ENCODE measurements at regions not wholly inside any gene's neighbourhood (a gene's known extent, or its start where the extent isn't known, plus 50 kb on each side); places are given as distances from the start of the nearest gene placed in this dataset.

- ATAC-seq, result no peak
- TF ChIP-seq TOX (CRISPR knock-in tag; IDR thresholded peaks at IDR 0.05; ENCODE audit: borderline replicate concordance), result no peak
- TF ChIP-seq, protein P1, sequence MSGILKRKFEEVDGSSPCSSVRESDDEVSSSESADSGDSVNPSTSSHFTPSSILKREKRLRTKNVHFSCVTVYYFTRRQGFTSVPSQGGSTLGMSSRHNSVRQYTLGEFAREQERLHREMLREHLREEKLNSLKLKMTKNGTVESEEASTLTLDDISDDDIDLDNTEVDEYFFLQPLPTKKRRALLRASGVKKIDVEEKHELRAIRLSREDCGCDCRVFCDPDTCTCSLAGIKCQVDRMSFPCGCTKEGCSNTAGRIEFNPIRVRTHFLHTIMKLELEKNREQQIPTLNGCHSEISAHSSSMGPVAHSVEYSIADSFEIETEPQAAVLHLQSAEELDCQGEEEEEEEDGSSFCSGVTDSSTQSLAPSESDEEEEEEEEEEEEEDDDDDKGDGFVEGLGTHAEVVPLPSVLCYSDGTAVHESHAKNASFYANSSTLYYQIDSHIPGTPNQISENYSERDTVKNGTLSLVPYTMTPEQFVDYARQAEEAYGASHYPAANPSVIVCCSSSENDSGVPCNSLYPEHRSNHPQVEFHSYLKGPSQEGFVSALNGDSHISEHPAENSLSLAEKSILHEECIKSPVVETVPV (CRISPR knock-in tag; IDR thresholded peaks at IDR 0.05), result no peak
- TF ChIP-seq GLIS3 (CRISPR knock-in tag; IDR thresholded peaks at IDR 0.05), result no peak
- no peak for TF ChIP-seq OSR1 (CRISPR knock-in tag; IDR thresholded peaks at IDR 0.05)
- no peak for TF ChIP-seq CSDC2 (CRISPR knock-in tag; IDR thresholded peaks at IDR 0.05)
- no peak for TF ChIP-seq TSHZ2 (CRISPR knock-in tag; IDR thresholded peaks at IDR 0.05)
Measured at GRCh38 chr22:49052560-49052959, 775.1 kb downstream of the BRD1 start.

- ATAC-seq, result no peak
- TF ChIP-seq PPARA (CRISPR knock-in tag; IDR thresholded peaks at IDR 0.05; ENCODE audit: borderline replicate concordance) (no peak), ESRRG (CRISPR knock-in tag; IDR thresholded peaks at IDR 0.05) (no peak), POU6F1 (CRISPR knock-in tag; IDR thresholded peaks at IDR 0.05; ENCODE audit: borderline replicate concordance, low read depth) (no peak), ZFP30 (CRISPR knock-in tag; IDR thresholded peaks at IDR 0.05) (no peak), ZFP3 (CRISPR knock-in tag; IDR thresholded peaks at IDR 0.05) (no peak), ZNF565 (CRISPR knock-in tag; conservative IDR thresholded peaks at IDR 0.05; ENCODE audit: low read depth) (no peak), ISL1 (CRISPR knock-in tag; IDR thresholded peaks at IDR 0.05) (no peak), ZNF8 (CRISPR knock-in tag; IDR thresholded peaks at IDR 0.05) (no peak), CSDC2 (CRISPR knock-in tag; IDR thresholded peaks at IDR 0.05) (no peak), ZNF70 (CRISPR knock-in tag; IDR thresholded peaks at IDR 0.05) (no peak), BACH2 (CRISPR knock-in tag; IDR thresholded peaks at IDR 0.05; ENCODE audit: borderline replicate concordance) (no peak)
- TF ChIP-seq, protein P2, sequence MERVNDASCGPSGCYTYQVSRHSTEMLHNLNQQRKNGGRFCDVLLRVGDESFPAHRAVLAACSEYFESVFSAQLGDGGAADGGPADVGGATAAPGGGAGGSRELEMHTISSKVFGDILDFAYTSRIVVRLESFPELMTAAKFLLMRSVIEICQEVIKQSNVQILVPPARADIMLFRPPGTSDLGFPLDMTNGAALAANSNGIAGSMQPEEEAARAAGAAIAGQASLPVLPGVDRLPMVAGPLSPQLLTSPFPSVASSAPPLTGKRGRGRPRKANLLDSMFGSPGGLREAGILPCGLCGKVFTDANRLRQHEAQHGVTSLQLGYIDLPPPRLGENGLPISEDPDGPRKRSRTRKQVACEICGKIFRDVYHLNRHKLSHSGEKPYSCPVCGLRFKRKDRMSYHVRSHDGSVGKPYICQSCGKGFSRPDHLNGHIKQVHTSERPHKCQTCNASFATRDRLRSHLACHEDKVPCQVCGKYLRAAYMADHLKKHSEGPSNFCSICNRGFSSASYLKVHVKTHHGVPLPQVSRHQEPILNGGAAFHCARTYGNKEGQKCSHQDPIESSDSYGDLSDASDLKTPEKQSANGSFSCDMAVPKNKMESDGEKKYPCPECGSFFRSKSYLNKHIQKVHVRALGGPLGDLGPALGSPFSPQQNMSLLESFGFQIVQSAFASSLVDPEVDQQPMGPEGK (CRISPR knock-in tag; IDR thresholded peaks at IDR 0.05; ENCODE audit: borderline replicate concordance), result no peak
- TF ChIP-seq, protein P1 (CRISPR knock-in tag; IDR thresholded peaks at IDR 0.05), result no peak
- TF ChIP-seq, protein P3, sequence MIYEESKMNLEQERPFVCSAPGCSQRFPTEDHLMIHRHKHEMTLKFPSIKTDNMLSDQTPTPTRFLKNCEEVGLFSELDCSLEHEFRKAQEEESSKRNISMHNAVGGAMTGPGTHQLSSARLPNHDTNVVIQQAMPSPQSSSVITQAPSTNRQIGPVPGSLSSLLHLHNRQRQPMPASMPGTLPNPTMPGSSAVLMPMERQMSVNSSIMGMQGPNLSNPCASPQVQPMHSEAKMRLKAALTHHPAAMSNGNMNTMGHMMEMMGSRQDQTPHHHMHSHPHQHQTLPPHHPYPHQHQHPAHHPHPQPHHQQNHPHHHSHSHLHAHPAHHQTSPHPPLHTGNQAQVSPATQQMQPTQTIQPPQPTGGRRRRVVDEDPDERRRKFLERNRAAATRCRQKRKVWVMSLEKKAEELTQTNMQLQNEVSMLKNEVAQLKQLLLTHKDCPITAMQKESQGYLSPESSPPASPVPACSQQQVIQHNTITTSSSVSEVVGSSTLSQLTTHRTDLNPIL (CRISPR knock-in tag; IDR thresholded peaks at IDR 0.05; ENCODE audit: low read depth), result no peak
Measured at GRCh38 chr22:49052023-49052538, 775.6 kb downstream of the BRD1 start.

DNA sequence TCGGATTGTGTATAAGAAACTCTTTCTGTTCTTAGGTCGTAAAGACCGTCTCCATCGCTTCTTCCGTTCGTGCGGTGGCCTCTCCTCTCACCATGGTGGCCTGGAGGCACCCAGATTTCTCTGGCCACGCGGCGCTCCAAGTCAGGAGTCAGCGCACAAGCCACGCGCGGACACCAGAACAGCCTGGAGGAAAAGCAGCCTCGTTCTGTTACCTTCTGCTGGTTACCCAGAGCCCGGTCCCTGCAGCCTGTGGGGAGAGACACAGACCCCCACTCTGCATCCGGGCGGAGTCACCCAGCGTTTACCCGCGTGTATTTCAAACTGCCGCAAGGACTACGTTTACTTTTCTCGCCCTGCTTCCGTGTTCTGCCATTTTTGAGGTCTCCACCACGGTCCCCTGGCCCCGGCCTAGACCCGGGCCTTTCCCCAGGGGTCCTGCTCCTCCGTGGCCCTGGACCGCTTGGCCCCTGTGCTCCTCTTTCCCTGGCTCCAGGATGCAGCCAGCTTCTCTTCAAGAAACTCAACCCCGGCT lies 776.1 kb downstream of the BRD1 start:
- ATAC-seq, result no peak
- TF ChIP-seq ZNF70 (CRISPR knock-in tag; IDR thresholded peaks at IDR 0.05) (no peak), ZNF565 (CRISPR knock-in tag; conservative IDR thresholded peaks at IDR 0.05; ENCODE audit: low read depth) (no peak), ISL1 (CRISPR knock-in tag; IDR thresholded peaks at IDR 0.05) (no peak)
- TF ChIP-seq, protein P1 (CRISPR knock-in tag; IDR thresholded peaks at IDR 0.05), result no peak

Data from SK-N-SH treated with all-trans-retinoic acid at 6 μM for 48 hours (cell line).